ENCODE measurements at regions not wholly inside any gene's neighbourhood (a gene's known extent, or its start where the extent isn't known, plus 50 kb on each side); places are given as distances from the start of the nearest gene placed in this dataset.

DNA sequence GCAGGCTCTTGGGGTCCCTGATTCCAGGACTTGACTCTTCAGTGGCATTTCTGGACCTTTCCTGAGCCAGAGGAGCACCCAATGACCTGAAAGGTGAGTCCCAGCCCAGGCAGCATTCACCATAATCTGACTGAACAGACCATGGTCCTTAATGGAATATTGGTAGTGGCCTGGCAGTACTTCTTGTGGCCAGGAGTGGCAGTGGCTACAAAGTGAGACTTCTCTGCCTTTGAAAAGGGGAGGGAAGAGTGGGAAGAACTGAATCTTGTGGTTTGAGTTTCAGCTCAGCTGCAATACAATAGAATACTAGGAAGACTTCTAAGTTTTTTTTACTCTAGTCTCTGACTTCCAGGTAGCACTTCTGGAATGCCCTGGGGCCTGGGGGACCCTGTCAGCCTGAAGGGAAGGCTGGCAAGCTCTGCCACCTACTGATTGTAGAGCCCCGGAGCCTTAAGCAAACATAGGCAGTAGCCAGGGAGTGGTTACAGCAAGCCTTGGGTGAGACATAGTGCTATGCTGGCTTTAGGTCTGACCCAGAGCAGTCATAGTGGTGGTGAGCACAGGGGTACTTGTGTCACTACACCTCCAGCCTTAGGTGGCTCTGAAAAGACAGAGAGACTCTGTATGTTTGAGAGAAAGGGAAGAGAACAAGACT is 674.2 kb upstream of the MANEA start:
- no peaks in the 10 kb centered on the region for H3K79me2 ChIP-seq
- H3K27ac ChIP-seq: no peak overlapping the region
- H3K4me2 ChIP-seq: no peak overlapping the region
- no peak overlapping the region for H2AFZ ChIP-seq
- H3K9me3 ChIP-seq (ENCODE audit: low read depth): no peaks in the 10 kb centered on the region
- no peak overlapping the region for H3K4me3 ChIP-seq
- H3K4me1 ChIP-seq (ENCODE audit: insufficient read depth): no peaks in the 10 kb centered on the region
- no peak for DNase-seq (ENCODE audit: low spot score)
- no peaks in the 10 kb centered on the region for H3K36me3 ChIP-seq (replicated peaks; ENCODE audit: insufficient read depth, low read depth)
- WGBS (ENCODE audit: low lambda C conversion rate, missing lambda C conversion rate): 40% methylated on average over 1 of the region's 1 CpG
- TF ChIP-seq EZH2phosphoT487 (IDR thresholded peaks at IDR 0.05; ENCODE audit: low read depth, severe bottlenecking, unreplicated experiment) (no peak), EZH2 (IDR thresholded peaks at IDR 0.05; ENCODE audit: borderline replicate concordance) (no peak)
- TF ChIP-seq, protein P1, sequence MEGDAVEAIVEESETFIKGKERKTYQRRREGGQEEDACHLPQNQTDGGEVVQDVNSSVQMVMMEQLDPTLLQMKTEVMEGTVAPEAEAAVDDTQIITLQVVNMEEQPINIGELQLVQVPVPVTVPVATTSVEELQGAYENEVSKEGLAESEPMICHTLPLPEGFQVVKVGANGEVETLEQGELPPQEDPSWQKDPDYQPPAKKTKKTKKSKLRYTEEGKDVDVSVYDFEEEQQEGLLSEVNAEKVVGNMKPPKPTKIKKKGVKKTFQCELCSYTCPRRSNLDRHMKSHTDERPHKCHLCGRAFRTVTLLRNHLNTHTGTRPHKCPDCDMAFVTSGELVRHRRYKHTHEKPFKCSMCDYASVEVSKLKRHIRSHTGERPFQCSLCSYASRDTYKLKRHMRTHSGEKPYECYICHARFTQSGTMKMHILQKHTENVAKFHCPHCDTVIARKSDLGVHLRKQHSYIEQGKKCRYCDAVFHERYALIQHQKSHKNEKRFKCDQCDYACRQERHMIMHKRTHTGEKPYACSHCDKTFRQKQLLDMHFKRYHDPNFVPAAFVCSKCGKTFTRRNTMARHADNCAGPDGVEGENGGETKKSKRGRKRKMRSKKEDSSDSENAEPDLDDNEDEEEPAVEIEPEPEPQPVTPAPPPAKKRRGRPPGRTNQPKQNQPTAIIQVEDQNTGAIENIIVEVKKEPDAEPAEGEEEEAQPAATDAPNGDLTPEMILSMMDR (IDR thresholded peaks at IDR 0.05; ENCODE audit: poor library complexity): no peak
- H3K9me2 ChIP-seq (replicated peaks; ENCODE audit: insufficient read depth): no peaks in the 10 kb centered on the region
- no peaks in the 10 kb centered on the region for H3K27me3 ChIP-seq
- H4K20me1 ChIP-seq (ENCODE audit: insufficient read depth, poor library complexity, severe bottlenecking): no peaks in the 10 kb centered on the region

DNA sequence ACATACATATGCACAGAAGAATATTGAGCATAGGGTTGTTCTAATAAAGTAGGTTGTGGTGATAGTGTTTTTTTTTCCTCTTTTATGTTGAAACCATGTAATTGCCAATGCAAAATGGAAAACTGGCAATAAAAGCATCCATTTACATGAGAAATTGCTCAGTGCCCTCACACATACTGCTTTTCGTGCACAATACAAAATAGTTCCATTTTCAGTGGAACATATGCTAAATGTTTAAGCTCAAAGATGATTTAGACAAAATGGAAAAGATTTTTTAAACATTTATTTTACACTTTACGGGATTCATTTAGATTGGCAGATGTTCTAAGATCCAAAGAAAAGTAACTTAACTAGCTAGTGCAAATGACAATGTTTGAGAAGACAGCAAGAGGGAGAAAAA is 678.1 kb upstream of the MANEA start:
- no peak overlapping the region for H3K27ac ChIP-seq
- H4K20me1 ChIP-seq (ENCODE audit: insufficient read depth, poor library complexity, severe bottlenecking): no peaks in the 10 kb centered on the region
- H3K4me1 ChIP-seq (ENCODE audit: insufficient read depth): no peaks in the 10 kb centered on the region
- H3K4me3 ChIP-seq: no peak overlapping the region
- no peaks in the 10 kb centered on the region for H3K36me3 ChIP-seq (replicated peaks; ENCODE audit: insufficient read depth, low read depth)
- no peak for DNase-seq (ENCODE audit: low spot score)
- 70% methylated on average over 2 of the region's 2 CpGs for WGBS (ENCODE audit: low lambda C conversion rate, missing lambda C conversion rate)
- H3K9me2 ChIP-seq (replicated peaks; ENCODE audit: insufficient read depth): no peaks in the 10 kb centered on the region
- H3K4me2 ChIP-seq: no peak overlapping the region
- H2AFZ ChIP-seq: no peak overlapping the region
- no peak for TF ChIP-seq EZH2 (IDR thresholded peaks at IDR 0.05; ENCODE audit: borderline replicate concordance)
- TF ChIP-seq EZH2phosphoT487 (IDR thresholded peaks at IDR 0.05; ENCODE audit: low read depth, severe bottlenecking, unreplicated experiment): no peak
- TF ChIP-seq, protein P1 (IDR thresholded peaks at IDR 0.05; ENCODE audit: poor library complexity): no peak
- no peaks in the 10 kb centered on the region for H3K9me3 ChIP-seq (ENCODE audit: low read depth)
- no peaks in the 10 kb centered on the region for H3K79me2 ChIP-seq
- H3K27me3 ChIP-seq: no peaks in the 10 kb centered on the region

DNA sequence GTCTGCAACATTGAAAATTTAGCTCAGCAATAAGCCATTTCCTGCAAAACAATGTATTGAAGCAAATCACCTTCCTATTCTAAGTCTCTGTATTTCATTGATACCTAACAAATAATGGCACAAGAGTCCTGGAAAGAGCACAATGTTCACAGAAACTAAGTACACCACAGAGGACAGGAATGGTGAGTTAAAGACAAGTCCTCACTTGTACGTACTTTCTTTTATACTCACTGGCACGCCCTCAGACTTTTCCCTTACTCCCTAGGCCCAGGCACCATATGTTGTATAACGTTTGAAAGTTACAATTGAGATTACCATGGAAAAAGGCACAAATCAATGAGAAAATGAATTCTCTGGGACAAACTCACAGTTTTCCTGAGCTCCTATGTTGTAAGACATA is 683.0 kb upstream of the MANEA start:
- WGBS (ENCODE audit: low lambda C conversion rate, missing lambda C conversion rate): 84% methylated on average over 3 of the region's 3 CpGs
- H4K20me1 ChIP-seq (ENCODE audit: insufficient read depth, poor library complexity, severe bottlenecking): no peaks in the 10 kb centered on the region
- no peaks in the 10 kb centered on the region for H3K9me3 ChIP-seq (ENCODE audit: low read depth)
- no peaks in the 10 kb centered on the region for H3K79me2 ChIP-seq
- no peak overlapping the region for H2AFZ ChIP-seq
- TF ChIP-seq, protein P1 (IDR thresholded peaks at IDR 0.05; ENCODE audit: poor library complexity): no peak
- no peak for TF ChIP-seq EZH2 (IDR thresholded peaks at IDR 0.05; ENCODE audit: borderline replicate concordance)
- no peak for TF ChIP-seq EZH2phosphoT487 (IDR thresholded peaks at IDR 0.05; ENCODE audit: low read depth, severe bottlenecking, unreplicated experiment)
- H3K4me1 ChIP-seq (ENCODE audit: insufficient read depth): no peaks in the 10 kb centered on the region
- no peaks in the 10 kb centered on the region for H3K27me3 ChIP-seq
- no peak overlapping the region for H3K4me3 ChIP-seq
- no peak overlapping the region for H3K27ac ChIP-seq
- no peaks in the 10 kb centered on the region for H3K9me2 ChIP-seq (replicated peaks; ENCODE audit: insufficient read depth)
- H3K4me2 ChIP-seq: no peak overlapping the region
- no peaks in the 10 kb centered on the region for H3K36me3 ChIP-seq (replicated peaks; ENCODE audit: insufficient read depth, low read depth)
- DNase-seq (ENCODE audit: low spot score): no peak
